ENCODE measurements at regions not wholly inside any gene's neighbourhood (a gene's known extent, or its start where the extent isn't known, plus 50 kb on each side); places are given as distances from the start of the nearest gene placed in this dataset.

- H3K27me3 Mint-ChIP-seq (ENCODE audit: unreplicated experiment), result peaks cover 83% of the 10 kb centered on the region
- no peak for DNase-seq
- TF ChIP-seq CTCF (IDR thresholded peaks at IDR 0.05; ENCODE audit: unreplicated experiment), result no peak
- H3K27ac Mint-ChIP-seq (ENCODE audit: unreplicated experiment), result no peak overlapping the region
- H3K4me1 Mint-ChIP-seq (ENCODE audit: low read depth, unreplicated experiment), result no peaks in the 10 kb centered on the region
- peaks cover 12% of the 10 kb centered on the region for H3K9me3 Mint-ChIP-seq (ENCODE audit: low read depth, unreplicated experiment)
- H3K4me3 Mint-ChIP-seq (ENCODE audit: low read depth, unreplicated experiment), result no peak overlapping the region
- intact Hi-C loops (cut with micrococcal nuclease; ENCODE audit: unreplicated experiment), result no loop called here
- CTCF ChIA-PET, result no interaction called here
- BruUV-seq (replicated peaks), result no TSS peak
- H3K36me3 Mint-ChIP-seq (ENCODE audit: insufficient read depth, unreplicated experiment), result no peaks in the 10 kb centered on the region
Observed at GRCh38 chr16:9389543-9390207, 298.2 kb downstream of the HAPSTR1 start.

- peaks cover 53% of the 10 kb centered on the region for H3K27me3 Mint-ChIP-seq (ENCODE audit: unreplicated experiment)
- intact Hi-C loops (cut with micrococcal nuclease; ENCODE audit: unreplicated experiment), result no loop called here
- TF ChIP-seq CTCF (IDR thresholded peaks at IDR 0.05; ENCODE audit: unreplicated experiment), result no peak
- peaks cover 15% of the 10 kb centered on the region for H3K9me3 Mint-ChIP-seq (ENCODE audit: low read depth, unreplicated experiment)
- no peak overlapping the region for H3K4me3 Mint-ChIP-seq (ENCODE audit: low read depth, unreplicated experiment)
- H3K27ac Mint-ChIP-seq (ENCODE audit: unreplicated experiment), result no peak overlapping the region
- BruUV-seq (replicated peaks), result no TSS peak
- H3K36me3 Mint-ChIP-seq (ENCODE audit: insufficient read depth, unreplicated experiment), result no peaks in the 10 kb centered on the region
- no peaks in the 10 kb centered on the region for H3K4me1 Mint-ChIP-seq (ENCODE audit: low read depth, unreplicated experiment)
- CTCF ChIA-PET, result interaction anchor here (0.8 kb wide), 1 partner anchor 1009 kb away, joined by 5 read pairs; no protein-coding TSS in a partner anchor
- DNase-seq, result no peak
Observed at GRCh38 chr16:9392956-9393355, 301.5 kb downstream of the HAPSTR1 start.

GRCh38 chr16:9393591-9393990 lies 302.1 kb downstream of the HAPSTR1 start:
- CTCF ChIA-PET, result interaction anchor here (0.8 kb wide), 1 partner anchor 1010 kb away, joined by 5 read pairs; no protein-coding TSS in a partner anchor

GRCh38 chr16:9395958-9396359 lies 304.5 kb downstream of the HAPSTR1 start:
- no TSS peak for BruUV-seq (replicated peaks)
- H3K4me3 Mint-ChIP-seq (ENCODE audit: low read depth, unreplicated experiment), result no peak overlapping the region
- peaks cover 5% of the 10 kb centered on the region for H3K9me3 Mint-ChIP-seq (ENCODE audit: low read depth, unreplicated experiment)
- H3K27me3 Mint-ChIP-seq (ENCODE audit: unreplicated experiment), result peaks cover 31% of the 10 kb centered on the region
- H3K36me3 Mint-ChIP-seq (ENCODE audit: insufficient read depth, unreplicated experiment), result no peaks in the 10 kb centered on the region
- CTCF ChIA-PET, result no interaction called here
- H3K4me1 Mint-ChIP-seq (ENCODE audit: low read depth, unreplicated experiment), result no peaks in the 10 kb centered on the region
- no peak for DNase-seq
- no peak overlapping the region for H3K27ac Mint-ChIP-seq (ENCODE audit: unreplicated experiment)
- intact Hi-C loops (cut with micrococcal nuclease; ENCODE audit: unreplicated experiment), result no loop called here
- no peak for TF ChIP-seq CTCF (IDR thresholded peaks at IDR 0.05; ENCODE audit: unreplicated experiment)

More at GRCh38 chr16:9393591-9393990, 302.1 kb downstream of the HAPSTR1 start:
- H3K27me3 Mint-ChIP-seq (ENCODE audit: unreplicated experiment), result peaks cover 46% of the 10 kb centered on the region
- H3K4me3 Mint-ChIP-seq (ENCODE audit: low read depth, unreplicated experiment), result no peak overlapping the region
- no TSS peak for BruUV-seq (replicated peaks)
- intact Hi-C loops (cut with micrococcal nuclease; ENCODE audit: unreplicated experiment), result no loop called here
- no peaks in the 10 kb centered on the region for H3K4me1 Mint-ChIP-seq (ENCODE audit: low read depth, unreplicated experiment)
- no peak overlapping the region for H3K27ac Mint-ChIP-seq (ENCODE audit: unreplicated experiment)
- no peaks in the 10 kb centered on the region for H3K36me3 Mint-ChIP-seq (ENCODE audit: insufficient read depth, unreplicated experiment)
- peaks cover 11% of the 10 kb centered on the region for H3K9me3 Mint-ChIP-seq (ENCODE audit: low read depth, unreplicated experiment)
- no peak for TF ChIP-seq CTCF (IDR thresholded peaks at IDR 0.05; ENCODE audit: unreplicated experiment)
- DNase-seq, result no peak

Data from Calu3 (cell line).